ENCODE measurements at regions not wholly inside any gene's neighbourhood (a gene's known extent, or its start where the extent isn't known, plus 50 kb on each side); places are given as distances from the start of the nearest gene placed in this dataset.

- Histone ChIP-seq H3K9ac (replicated peaks in 1 of 4; ENCODE audit: extremely low read depth in 1 of 4, low read depth in 3 of 4, low read length in 3 of 4) (no peak overlapping the region), H3K4me2 (ENCODE audit: insufficient read depth in 1 of 2, low read depth in 2 of 2, low read length in 2 of 2) (no peak overlapping the region), H3K4me3 (ENCODE audit: extremely low read depth in 1 of 4, insufficient read depth in 2 of 4, low read depth in 3 of 4, low read length in 4 of 4) (no peak overlapping the region), H4K5ac (ENCODE audit: insufficient read length, low read depth, low read length) (no peak overlapping the region), H3K36me3 (ENCODE audit: control insufficient read depth in 2 of 4, insufficient read depth in 4 of 4, low read length in 3 of 4) (no peaks in the 10 kb centered on the region; a peak in 3 of 8 replicates), H4K20me1 (replicated peaks in 1 of 2; ENCODE audit: control insufficient read depth in 1 of 2, insufficient read depth in 2 of 2, low read length in 2 of 2) (peaks cover 7 to 8% of the 10 kb centered on the region in 2 experiments), H2BK120ac (replicated peaks; ENCODE audit: low read depth, low read length) (no peak overlapping the region), H3K79me1 (ENCODE audit: low read depth, low read length) (peaks cover 10% of the 10 kb centered on the region), H3K27me3 (replicated peaks in 1 of 4; ENCODE audit: control insufficient read depth in 3 of 4, extremely low read depth in 1 of 4, insufficient read depth in 3 of 4, low read length in 3 of 4) (no peaks in the 10 kb centered on the region), H3K56ac (replicated peaks; ENCODE audit: insufficient read length, low read depth, low read length) (no peak overlapping the region), H4K8ac (ENCODE audit: extremely low read depth, insufficient read depth, low read length) (no peak overlapping the region; the same call in 1 of the 2 replicates), H3K14ac (ENCODE audit: insufficient read length) (no peak overlapping the region), H3K4ac (replicated peaks; ENCODE audit: insufficient read length, low read depth, low read length) (no peak overlapping the region), H3K27ac (ENCODE audit: low read depth, low read length) (no peak overlapping the region), H3K23me2 (ENCODE audit: low read depth, low read length) (no peaks in the 10 kb centered on the region), H3K23ac (ENCODE audit: insufficient read length) (no peak overlapping the region), H2AFZ (ENCODE audit: low read length) (no peak overlapping the region), H3K18ac (ENCODE audit: extremely low read depth, low read length) (no peak overlapping the region), H2BK12ac (ENCODE audit: low read depth, low read length) (no peak overlapping the region; the same call in 1 of the 2 replicates), H2BK15ac (ENCODE audit: low read length) (no peak overlapping the region), H3K4me1 (replicated peaks in 1 of 4; ENCODE audit: control insufficient read depth in 3 of 4, insufficient read depth in 4 of 4, low read length in 3 of 4) (peaks cover 0 to 4% (median 0%) of the 10 kb centered on the region in 4 experiments; a peak in 2 of 7 replicates), H2AK5ac (ENCODE audit: low read depth, low read length) (no peak overlapping the region), H2BK5ac (ENCODE audit: low read depth, low read length) (no peak overlapping the region), H3K9me3 (ENCODE audit: insufficient read depth in 2 of 2, low read depth in 1 of 2, low read length in 1 of 2) (no peaks in the 10 kb centered on the region), H3K79me2 (ENCODE audit: control insufficient read depth in 1 of 2, insufficient read depth in 2 of 2, low read length in 2 of 2) (peaks cover 0 to 4% of the 10 kb centered on the region in 2 experiments; a peak in 1 of 4 replicates), H4K91ac (replicated peaks; ENCODE audit: insufficient read length, low read length) (no peak overlapping the region), H2BK20ac (ENCODE audit: low read length) (no peak overlapping the region)
- no peak for FAIRE-seq
- 92% methylated on average over 11 of the region's 11 CpGs; no CpG with 5 or more reads in 1 of the 2 experiments for WGBS, 2 experiments (ENCODE audit: extremely low coverage in 1 of 2, insufficient coverage in 1 of 2, insufficient read length in 1 of 2, insufficient replicate concordance in 2 of 2, low coverage in 1 of 2, low lambda C conversion rate in 2 of 2, missing lambda C conversion rate in 1 of 2)
- CTCF ChIA-PET (ENCODE audit: partially characterized antibody), result interaction anchor here (1.0 to 1.8 kb wide), 3 partner anchors 8 to 168 kb away, joined by 3 to 9 read pairs (median 3); no protein-coding TSS in a partner anchor
- DNase-seq (ENCODE audit: low read depth in 1 of 2, low spot score in 2 of 2), result no peak
- POLR2A ChIA-PET (ENCODE audit: partially characterized antibody), result interaction anchor here (1.2 kb wide), 1 partner anchor 21 kb away, joined by 3 read pairs; no protein-coding TSS in a partner anchor
- TF ChIP-seq RBBP5 (IDR thresholded peaks at IDR 0.05; ENCODE audit: borderline replicate concordance, low read depth, low read length) (no peak), CBX5 (IDR thresholded peaks at IDR 0.05; ENCODE audit: low read depth, low read length) (no peak), YY1 (IDR thresholded peaks at IDR 0.05; ENCODE audit: low read depth, low read length) (no peak), RXRA (IDR thresholded peaks at IDR 0.05; ENCODE audit: insufficient read depth, low read depth, low read length) (no peak), RNF2 (IDR thresholded peaks at IDR 0.05; ENCODE audit: borderline replicate concordance, low read depth, low read length, missing control alignments, poor library complexity, severe bottlenecking) (no peak), GTF2F1 (IDR thresholded peaks at IDR 0.05; ENCODE audit: borderline replicate concordance, low read depth, low read length) (no peak), PHF8 (conservative IDR thresholded peaks at IDR 0.05; ENCODE audit: low read depth, low read length) (no peak), POU5F1 (IDR thresholded peaks at IDR 0.05; ENCODE audit: low read depth, low read length) (no peak), ASH2L (IDR thresholded peaks at IDR 0.05; ENCODE audit: low read length) (no peak), ZNF274 (IDR thresholded peaks at IDR 0.05; ENCODE audit: borderline replicate concordance, extremely low read depth, low read length) (no peak), SP2 (IDR thresholded peaks at IDR 0.05; ENCODE audit: low read length) (no peak), MAX (IDR thresholded peaks at IDR 0.05) (no peak), TAF7 (optimal IDR thresholded peaks at IDR 0.05; ENCODE audit: borderline replicate concordance, low read depth, low read length) (no peak), BCL11A (IDR thresholded peaks at IDR 0.05; ENCODE audit: low read depth in 2 of 2, low read length in 2 of 2) (no peak)
Measured at GRCh38 chr22:25370322-25370721, 150.9 kb downstream of the CRYBB2 start.

Measured in H1 (cell line).